ENCODE measurements at regions not wholly inside any gene's neighbourhood (a gene's known extent, or its start where the extent isn't known, plus 50 kb on each side); places are given as distances from the start of the nearest gene placed in this dataset.

DNA sequence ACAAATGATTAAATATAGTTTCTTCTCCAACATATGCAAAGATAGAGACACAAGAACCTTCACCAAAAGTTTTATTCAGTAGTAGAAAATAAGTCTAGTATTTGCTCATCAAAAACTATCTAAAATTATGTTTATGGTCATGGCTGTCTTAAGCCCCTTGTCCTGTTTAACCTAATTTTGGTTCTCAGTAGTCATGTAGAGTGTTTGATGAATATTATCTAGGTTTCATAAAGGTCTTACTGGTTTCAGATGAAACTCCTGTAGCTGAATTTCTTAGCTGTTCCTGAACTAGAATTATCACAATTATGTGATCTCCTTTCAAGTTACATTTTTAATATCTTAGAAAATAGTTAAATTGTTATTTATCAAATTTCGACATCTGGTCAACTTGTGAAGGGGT is 228.0 kb upstream of the SPHKAP start:
- POLR2A ChIA-PET: no interaction called here
- no peaks in the 10 kb centered on the region for H3K36me3 Mint-ChIP-seq (ENCODE audit: low read depth)
- no peak overlapping the region for H3K4me3 Mint-ChIP-seq

DNA sequence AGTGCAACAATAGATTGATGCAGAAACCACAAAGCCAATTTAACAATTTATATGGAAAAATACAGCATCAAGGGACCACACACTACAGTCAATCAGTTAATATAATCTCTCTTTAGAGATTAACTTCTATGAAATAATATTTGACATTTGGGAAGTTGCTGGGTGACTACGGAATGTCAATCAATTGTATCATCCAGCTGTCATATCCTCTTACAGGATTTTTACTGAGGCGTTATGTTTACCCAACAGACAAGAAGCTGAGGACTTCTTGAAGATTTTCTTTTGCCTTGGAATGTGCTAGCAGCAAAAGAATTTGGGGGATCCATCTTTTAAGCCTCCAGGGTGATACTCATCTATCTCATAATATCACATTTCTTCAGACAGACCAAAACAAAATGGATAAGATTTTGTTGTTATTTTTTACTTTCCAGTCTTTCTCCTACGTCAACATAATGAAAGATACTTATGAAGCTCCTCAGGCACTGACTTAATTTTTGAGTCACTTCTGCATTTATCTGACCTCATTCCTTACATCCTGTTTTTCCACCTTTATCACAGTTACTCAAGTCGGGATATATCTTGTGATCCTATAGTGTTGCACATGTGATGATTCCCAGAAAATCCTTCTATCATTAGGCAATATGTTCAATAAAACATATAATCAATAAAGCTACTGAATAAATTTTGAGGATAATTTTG is 227.2 kb upstream of the SPHKAP start:
- H3K36me3 ChIP-seq (ENCODE audit: insufficient read depth, low read length): no peaks in the 10 kb centered on the region
- CTCF ChIA-PET: no interaction called here
- TF ChIP-seq, protein P1, sequence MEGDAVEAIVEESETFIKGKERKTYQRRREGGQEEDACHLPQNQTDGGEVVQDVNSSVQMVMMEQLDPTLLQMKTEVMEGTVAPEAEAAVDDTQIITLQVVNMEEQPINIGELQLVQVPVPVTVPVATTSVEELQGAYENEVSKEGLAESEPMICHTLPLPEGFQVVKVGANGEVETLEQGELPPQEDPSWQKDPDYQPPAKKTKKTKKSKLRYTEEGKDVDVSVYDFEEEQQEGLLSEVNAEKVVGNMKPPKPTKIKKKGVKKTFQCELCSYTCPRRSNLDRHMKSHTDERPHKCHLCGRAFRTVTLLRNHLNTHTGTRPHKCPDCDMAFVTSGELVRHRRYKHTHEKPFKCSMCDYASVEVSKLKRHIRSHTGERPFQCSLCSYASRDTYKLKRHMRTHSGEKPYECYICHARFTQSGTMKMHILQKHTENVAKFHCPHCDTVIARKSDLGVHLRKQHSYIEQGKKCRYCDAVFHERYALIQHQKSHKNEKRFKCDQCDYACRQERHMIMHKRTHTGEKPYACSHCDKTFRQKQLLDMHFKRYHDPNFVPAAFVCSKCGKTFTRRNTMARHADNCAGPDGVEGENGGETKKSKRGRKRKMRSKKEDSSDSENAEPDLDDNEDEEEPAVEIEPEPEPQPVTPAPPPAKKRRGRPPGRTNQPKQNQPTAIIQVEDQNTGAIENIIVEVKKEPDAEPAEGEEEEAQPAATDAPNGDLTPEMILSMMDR (IDR thresholded peaks at IDR 0.05): no peak
- H3K27me3 Mint-ChIP-seq: no peaks in the 10 kb centered on the region
- no peaks in the 10 kb centered on the region for H3K4me1 ChIP-seq (ENCODE audit: insufficient read depth, low read length)
- no peaks in the 10 kb centered on the region for H3K36me3 Mint-ChIP-seq (ENCODE audit: low read depth)
- intact Hi-C loops (cut with DNase I, micrococcal nuclease): no loop called here
- H3K27ac Mint-ChIP-seq: no peak overlapping the region
- H3K9me3 Mint-ChIP-seq: peaks cover 3% of the 10 kb centered on the region
- no peaks in the 10 kb centered on the region for H3K4me1 Mint-ChIP-seq (ENCODE audit: low read depth)
- no peak overlapping the region for H3K27ac ChIP-seq (ENCODE audit: low read depth in 1 of 2, low read length in 2 of 2)
- no peaks in the 10 kb centered on the region for H3K27me3 ChIP-seq (ENCODE audit: control insufficient read depth in 1 of 2, insufficient read depth in 2 of 2, low read length in 2 of 2)
- DNase-seq (no peak), ATAC-seq (ENCODE audit: poor library complexity) (no peak)
- H3K4me3 Mint-ChIP-seq: no peak overlapping the region
- no peak overlapping the region for H3K4me3 ChIP-seq (ENCODE audit: low read length)
- no peaks in the 10 kb centered on the region for H3K9me3 ChIP-seq (ENCODE audit: control insufficient read depth in 1 of 2, insufficient read depth in 1 of 2, low read length in 2 of 2)
- POLR2A ChIA-PET: no interaction called here

More for the DNA sequence above, 228.0 kb upstream of the SPHKAP start:
- no peak for DNase-seq
- CTCF ChIA-PET: no interaction called here
- TF ChIP-seq, protein P1 (IDR thresholded peaks at IDR 0.05): no peak
- intact Hi-C loops (cut with DNase I, micrococcal nuclease): no loop called here
- no peaks in the 10 kb centered on the region for H3K9me3 ChIP-seq (ENCODE audit: control insufficient read depth in 1 of 2, insufficient read depth in 1 of 2, low read length in 2 of 2)
- Mint-ChIP-seq H3K27ac (no peak overlapping the region), H3K9me3 (peaks cover 3% of the 10 kb centered on the region), H3K27me3 (no peaks in the 10 kb centered on the region), H3K4me1 (ENCODE audit: low read depth) (no peaks in the 10 kb centered on the region)
- H3K36me3 ChIP-seq (ENCODE audit: insufficient read depth, low read length): no peaks in the 10 kb centered on the region
- H3K27ac ChIP-seq (ENCODE audit: low read depth in 1 of 2, low read length in 2 of 2): no peak overlapping the region
- no peak for ATAC-seq (ENCODE audit: poor library complexity)
- H3K27me3 ChIP-seq (ENCODE audit: control insufficient read depth in 1 of 2, insufficient read depth in 2 of 2, low read length in 2 of 2): no peaks in the 10 kb centered on the region
- no peak overlapping the region for H3K4me3 ChIP-seq (ENCODE audit: low read length)
- no peaks in the 10 kb centered on the region for H3K4me1 ChIP-seq (ENCODE audit: insufficient read depth, low read length)

DNA sequence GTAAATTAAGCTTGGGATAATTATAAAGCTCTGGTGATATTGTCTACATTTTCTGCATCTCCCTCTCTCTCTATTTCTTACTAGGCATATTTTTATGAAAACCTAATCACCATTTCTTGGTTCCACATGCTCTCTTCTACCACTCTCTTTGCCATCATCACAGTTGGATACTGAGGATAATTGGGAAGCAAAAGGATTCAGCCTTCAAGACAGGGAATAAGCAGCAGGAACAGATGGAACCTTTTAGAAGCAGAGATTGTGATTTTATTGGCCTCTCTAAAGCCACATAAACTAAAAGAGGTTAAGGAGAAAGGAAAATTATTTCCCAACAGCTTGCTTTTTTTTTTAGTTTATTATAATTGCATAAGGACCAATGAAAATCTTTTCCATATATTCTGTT is 226.3 kb upstream of the SPHKAP start:
- H3K9me3 Mint-ChIP-seq: peaks cover 3% of the 10 kb centered on the region
- intact Hi-C loops (cut with DNase I, micrococcal nuclease): no loop called here
- H3K27ac Mint-ChIP-seq: no peak overlapping the region
- ATAC-seq (ENCODE audit: poor library complexity) (no peak), DNase-seq (no peak)
- CTCF ChIA-PET: no interaction called here
- H3K27me3 Mint-ChIP-seq: no peaks in the 10 kb centered on the region
- Histone ChIP-seq H3K4me1 (ENCODE audit: insufficient read depth, low read length) (no peaks in the 10 kb centered on the region), H3K27ac (ENCODE audit: low read depth in 1 of 2, low read length in 2 of 2) (no peak overlapping the region), H3K36me3 (ENCODE audit: insufficient read depth, low read length) (no peaks in the 10 kb centered on the region), H3K4me3 (ENCODE audit: low read length) (no peak overlapping the region), H3K27me3 (ENCODE audit: control insufficient read depth in 1 of 2, insufficient read depth in 2 of 2, low read length in 2 of 2) (no peaks in the 10 kb centered on the region), H3K9me3 (ENCODE audit: control insufficient read depth in 1 of 2, insufficient read depth in 1 of 2, low read length in 2 of 2) (no peaks in the 10 kb centered on the region)
- no peak overlapping the region for H3K4me3 Mint-ChIP-seq
- POLR2A ChIA-PET: no interaction called here
- H3K36me3 Mint-ChIP-seq (ENCODE audit: low read depth): no peaks in the 10 kb centered on the region
- TF ChIP-seq, protein P1 (IDR thresholded peaks at IDR 0.05): no peak
- H3K4me1 Mint-ChIP-seq (ENCODE audit: low read depth): no peaks in the 10 kb centered on the region

Measured in CD4-positive, alpha-beta T cell (primary cell).